ENCODE measurements at regions not wholly inside any gene's neighbourhood (a gene's known extent, or its start where the extent isn't known, plus 50 kb on each side); places are given as distances from the start of the nearest gene placed in this dataset.

DNA sequence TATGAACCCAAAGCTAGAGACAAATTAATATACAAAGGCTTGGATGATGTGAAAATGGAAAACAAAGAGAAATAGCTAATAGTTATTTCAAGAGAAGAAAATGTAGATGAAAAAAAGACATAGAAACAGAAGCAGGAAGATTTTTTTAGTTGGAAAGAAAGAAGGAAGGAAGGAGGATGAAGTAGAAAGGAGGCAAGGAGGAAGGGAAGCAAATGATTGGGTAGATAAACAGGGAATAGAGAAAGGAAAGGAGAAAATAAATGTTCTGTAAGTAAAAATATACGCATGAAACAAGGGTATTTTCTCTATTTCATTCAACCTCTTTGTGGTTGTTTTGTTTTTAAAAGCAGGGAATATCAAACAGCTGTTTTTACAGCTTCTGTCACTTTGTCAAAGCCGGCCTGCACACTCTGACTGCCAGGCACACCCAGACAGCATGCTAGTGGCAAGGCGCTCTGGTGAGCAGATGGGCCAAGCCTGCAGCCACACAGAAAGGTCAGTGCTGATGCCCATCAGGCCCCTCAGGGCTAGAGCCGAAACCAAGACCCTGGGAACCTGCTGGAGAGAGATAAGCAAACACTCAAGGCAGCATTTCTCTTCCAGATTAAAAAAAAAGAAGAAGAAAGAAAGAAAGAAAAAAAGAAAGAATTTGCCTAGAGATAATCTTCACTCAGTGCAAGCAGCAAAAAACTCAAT is 72.9 kb upstream of the CTTNBP2NL start:
- no peak for DNase-seq (ENCODE audit: low read depth)
- TF ChIP-seq CTCF (conservative IDR thresholded peaks at IDR 0.05; ENCODE audit: low read depth, low read length), result no peak
- H3K4me3 ChIP-seq (ENCODE audit: low read depth, low read length), result no peak overlapping the region

DNA sequence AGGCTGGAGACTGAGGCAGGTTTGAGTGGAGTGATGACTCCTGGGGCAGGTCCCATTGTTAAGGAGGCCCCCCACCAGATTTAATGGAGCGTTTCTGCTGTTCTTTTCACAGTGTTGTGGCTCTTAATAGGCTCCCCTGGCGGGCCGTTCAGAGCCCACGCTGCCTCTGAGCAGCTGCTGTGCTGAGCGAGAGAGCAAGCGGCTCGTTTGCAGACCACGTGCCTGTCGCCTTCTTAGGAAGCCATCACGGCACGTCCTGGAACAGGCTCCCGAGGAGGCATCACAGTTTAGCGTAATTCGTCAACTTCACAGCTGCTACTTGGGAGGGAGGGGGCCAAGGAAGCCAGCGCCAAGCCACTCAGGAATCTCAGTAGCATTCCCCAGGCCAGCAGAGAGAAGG is 70.5 kb upstream of the CTTNBP2NL start:
- peak; percentile 2 for DNase-seq (ENCODE audit: low read depth)
- H3K4me3 ChIP-seq (ENCODE audit: low read depth, low read length), result no peak overlapping the region

GRCh38 chr1:112328600-112328999 is 67.4 kb upstream of the CTTNBP2NL start:
- no peak for TF ChIP-seq CTCF (conservative IDR thresholded peaks at IDR 0.05; ENCODE audit: low read depth, low read length)
- no peak for DNase-seq (ENCODE audit: low read depth)
- H3K4me3 ChIP-seq (ENCODE audit: low read depth, low read length), result no peak overlapping the region

More for the DNA sequence above, 70.5 kb upstream of the CTTNBP2NL start:
- TF ChIP-seq CTCF (conservative IDR thresholded peaks at IDR 0.05; ENCODE audit: low read depth, low read length), result no peak

- no peak for TF ChIP-seq CTCF (conservative IDR thresholded peaks at IDR 0.05; ENCODE audit: low read depth, low read length)
- H3K4me3 ChIP-seq (ENCODE audit: low read depth, low read length), result no peak overlapping the region
- no peak for DNase-seq (ENCODE audit: low read depth)
These were observed 63.6 kb upstream of the CTTNBP2NL start for GRCh38 chr1:112332176-112333150.

GRCh38 chr1:112335351-112335750 is 60.7 kb upstream of the CTTNBP2NL start:
- no peak for DNase-seq (ENCODE audit: low read depth)
- no peak for TF ChIP-seq CTCF (conservative IDR thresholded peaks at IDR 0.05; ENCODE audit: low read depth, low read length)
- no peak overlapping the region for H3K4me3 ChIP-seq (ENCODE audit: low read depth, low read length)

GRCh38 chr1:112337028-112337531 is 58.9 kb upstream of the CTTNBP2NL start:
- no peak overlapping the region for H3K4me3 ChIP-seq (ENCODE audit: low read depth, low read length)
- DNase-seq (ENCODE audit: low read depth), result peak; percentile 57
- peak; percentile 79 for TF ChIP-seq CTCF (conservative IDR thresholded peaks at IDR 0.05; ENCODE audit: low read depth, low read length)
